ENCODE measurements at regions not wholly inside any gene's neighbourhood (a gene's known extent, or its start where the extent isn't known, plus 50 kb on each side); places are given as distances from the start of the nearest gene placed in this dataset.

DNA sequence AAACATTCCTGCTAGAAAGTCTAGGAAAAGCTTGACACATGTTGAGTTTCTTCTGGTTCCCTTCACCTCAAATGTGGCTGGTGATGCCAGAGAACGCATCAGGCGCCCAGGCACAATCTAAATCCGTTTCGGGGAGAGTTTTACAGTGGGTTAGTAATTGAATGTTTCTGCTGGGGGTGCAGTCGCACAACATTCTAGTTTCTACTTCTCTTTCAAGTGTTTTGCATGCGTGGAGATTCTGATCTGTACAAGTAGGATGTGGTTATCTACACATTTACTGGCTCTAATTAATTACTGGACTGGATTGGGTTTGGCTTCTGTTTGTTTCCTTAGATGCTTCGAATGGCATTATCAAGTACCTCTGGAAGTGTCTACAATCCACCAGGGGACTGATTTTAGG is 173.8 kb downstream of the TMEM26 start:
- TF ChIP-seq, protein P1, sequence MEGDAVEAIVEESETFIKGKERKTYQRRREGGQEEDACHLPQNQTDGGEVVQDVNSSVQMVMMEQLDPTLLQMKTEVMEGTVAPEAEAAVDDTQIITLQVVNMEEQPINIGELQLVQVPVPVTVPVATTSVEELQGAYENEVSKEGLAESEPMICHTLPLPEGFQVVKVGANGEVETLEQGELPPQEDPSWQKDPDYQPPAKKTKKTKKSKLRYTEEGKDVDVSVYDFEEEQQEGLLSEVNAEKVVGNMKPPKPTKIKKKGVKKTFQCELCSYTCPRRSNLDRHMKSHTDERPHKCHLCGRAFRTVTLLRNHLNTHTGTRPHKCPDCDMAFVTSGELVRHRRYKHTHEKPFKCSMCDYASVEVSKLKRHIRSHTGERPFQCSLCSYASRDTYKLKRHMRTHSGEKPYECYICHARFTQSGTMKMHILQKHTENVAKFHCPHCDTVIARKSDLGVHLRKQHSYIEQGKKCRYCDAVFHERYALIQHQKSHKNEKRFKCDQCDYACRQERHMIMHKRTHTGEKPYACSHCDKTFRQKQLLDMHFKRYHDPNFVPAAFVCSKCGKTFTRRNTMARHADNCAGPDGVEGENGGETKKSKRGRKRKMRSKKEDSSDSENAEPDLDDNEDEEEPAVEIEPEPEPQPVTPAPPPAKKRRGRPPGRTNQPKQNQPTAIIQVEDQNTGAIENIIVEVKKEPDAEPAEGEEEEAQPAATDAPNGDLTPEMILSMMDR (IDR thresholded peaks at IDR 0.05; ENCODE audit: low read depth, low read length, missing input control), result no peak
- TF ChIP-seq JUND (IDR thresholded peaks at IDR 0.05) (no peak), NR2F2 (IDR thresholded peaks at IDR 0.05) (no peak), SP1 (IDR thresholded peaks at IDR 0.05) (no peak), TAF1 (conservative IDR thresholded peaks at IDR 0.05) (no peak), FOXA1 (IDR thresholded peaks at IDR 0.05) (no peak)
- TF ChIP-seq, protein P2, sequence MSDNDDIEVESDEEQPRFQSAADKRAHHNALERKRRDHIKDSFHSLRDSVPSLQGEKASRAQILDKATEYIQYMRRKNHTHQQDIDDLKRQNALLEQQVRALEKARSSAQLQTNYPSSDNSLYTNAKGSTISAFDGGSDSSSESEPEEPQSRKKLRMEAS (IDR thresholded peaks at IDR 0.05), result no peak
- TF ChIP-seq, protein P3, sequence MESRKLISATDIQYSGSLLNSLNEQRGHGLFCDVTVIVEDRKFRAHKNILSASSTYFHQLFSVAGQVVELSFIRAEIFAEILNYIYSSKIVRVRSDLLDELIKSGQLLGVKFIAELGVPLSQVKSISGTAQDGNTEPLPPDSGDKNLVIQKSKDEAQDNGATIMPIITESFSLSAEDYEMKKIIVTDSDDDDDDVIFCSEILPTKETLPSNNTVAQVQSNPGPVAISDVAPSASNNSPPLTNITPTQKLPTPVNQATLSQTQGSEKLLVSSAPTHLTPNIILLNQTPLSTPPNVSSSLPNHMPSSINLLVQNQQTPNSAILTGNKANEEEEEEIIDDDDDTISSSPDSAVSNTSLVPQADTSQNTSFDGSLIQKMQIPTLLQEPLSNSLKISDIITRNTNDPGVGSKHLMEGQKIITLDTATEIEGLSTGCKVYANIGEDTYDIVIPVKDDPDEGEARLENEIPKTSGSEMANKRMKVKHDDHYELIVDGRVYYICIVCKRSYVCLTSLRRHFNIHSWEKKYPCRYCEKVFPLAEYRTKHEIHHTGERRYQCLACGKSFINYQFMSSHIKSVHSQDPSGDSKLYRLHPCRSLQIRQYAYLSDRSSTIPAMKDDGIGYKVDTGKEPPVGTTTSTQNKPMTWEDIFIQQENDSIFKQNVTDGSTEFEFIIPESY (IDR thresholded peaks at IDR 0.05), result no peak
- TF ChIP-seq, protein P4, sequence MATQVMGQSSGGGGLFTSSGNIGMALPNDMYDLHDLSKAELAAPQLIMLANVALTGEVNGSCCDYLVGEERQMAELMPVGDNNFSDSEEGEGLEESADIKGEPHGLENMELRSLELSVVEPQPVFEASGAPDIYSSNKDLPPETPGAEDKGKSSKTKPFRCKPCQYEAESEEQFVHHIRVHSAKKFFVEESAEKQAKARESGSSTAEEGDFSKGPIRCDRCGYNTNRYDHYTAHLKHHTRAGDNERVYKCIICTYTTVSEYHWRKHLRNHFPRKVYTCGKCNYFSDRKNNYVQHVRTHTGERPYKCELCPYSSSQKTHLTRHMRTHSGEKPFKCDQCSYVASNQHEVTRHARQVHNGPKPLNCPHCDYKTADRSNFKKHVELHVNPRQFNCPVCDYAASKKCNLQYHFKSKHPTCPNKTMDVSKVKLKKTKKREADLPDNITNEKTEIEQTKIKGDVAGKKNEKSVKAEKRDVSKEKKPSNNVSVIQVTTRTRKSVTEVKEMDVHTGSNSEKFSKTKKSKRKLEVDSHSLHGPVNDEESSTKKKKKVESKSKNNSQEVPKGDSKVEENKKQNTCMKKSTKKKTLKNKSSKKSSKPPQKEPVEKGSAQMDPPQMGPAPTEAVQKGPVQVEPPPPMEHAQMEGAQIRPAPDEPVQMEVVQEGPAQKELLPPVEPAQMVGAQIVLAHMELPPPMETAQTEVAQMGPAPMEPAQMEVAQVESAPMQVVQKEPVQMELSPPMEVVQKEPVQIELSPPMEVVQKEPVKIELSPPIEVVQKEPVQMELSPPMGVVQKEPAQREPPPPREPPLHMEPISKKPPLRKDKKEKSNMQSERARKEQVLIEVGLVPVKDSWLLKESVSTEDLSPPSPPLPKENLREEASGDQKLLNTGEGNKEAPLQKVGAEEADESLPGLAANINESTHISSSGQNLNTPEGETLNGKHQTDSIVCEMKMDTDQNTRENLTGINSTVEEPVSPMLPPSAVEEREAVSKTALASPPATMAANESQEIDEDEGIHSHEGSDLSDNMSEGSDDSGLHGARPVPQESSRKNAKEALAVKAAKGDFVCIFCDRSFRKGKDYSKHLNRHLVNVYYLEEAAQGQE (IDR thresholded peaks at IDR 0.05), result no peak

Data from liver (tissue), 3 donors.